PFSK-1 (cell line): ENCODE measurements at regions not wholly inside any gene's neighbourhood (a gene's known extent, or its start where the extent isn't known, plus 50 kb on each side); places are given as distances from the start of the nearest gene placed in this dataset.

ENCODE experiments used
- POLR2AphosphoS5 ChIP-seq: IDR thresholded peaks from 2 replicates; pipeline ENCODE4 v1.6.1; 2012; ENCODE audit warnings: low read depth, mild to moderate bottlenecking, control low read depth, low read length, moderate library complexity
- SIN3A ChIP-seq: IDR thresholded peaks from 2 replicates; pipeline ENCODE4 v1.6.1; 2012; ENCODE audit warnings: mild to moderate bottlenecking, low read length, moderate library complexity, borderline replicate concordance; ENCODE audit not compliant: insufficient read depth
- TAF1 ChIP-seq: IDR thresholded peaks from 2 replicates; pipeline ENCODE4 v1.6.1; 2012; ENCODE audit warnings: low read length, control low read depth, borderline replicate concordance; ENCODE audit not compliant: insufficient read depth
- TF ChIP-seq, protein P1 (sequence below), 2 experiments: IDR thresholded peaks; 2 replicates each; pipeline versions ENCODE4 v1.6.1 to v1.8.0; 2011 to 2012; ENCODE audit warnings: low read depth in 2 of 2, low read length in 2 of 2, control low read depth in 1 of 2, inconsistent platforms in 1 of 2, mild to moderate bottlenecking in 1 of 2, moderate library complexity in 1 of 2; ENCODE audit not compliant: insufficient read depth in 1 of 2

DNA sequence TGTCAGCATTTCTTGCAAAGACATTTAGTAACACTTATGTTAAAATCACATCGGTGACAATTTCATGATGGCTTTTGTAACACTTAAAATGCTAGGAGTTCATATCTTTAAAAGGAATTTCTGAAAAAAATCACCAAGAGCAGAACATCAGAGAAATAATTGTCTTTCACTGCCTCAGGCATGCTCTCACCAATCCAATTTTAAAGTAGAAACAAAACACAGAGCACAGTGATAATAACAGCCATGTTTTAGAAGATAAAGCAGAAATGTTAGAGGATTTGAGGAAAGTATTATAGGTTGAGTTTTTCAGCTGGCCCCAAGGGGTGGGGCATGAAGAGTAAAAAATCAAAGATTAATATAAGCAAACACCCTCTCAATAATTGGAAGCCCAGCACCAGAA lies 1037.6 kb downstream of the DSC3 start:
- TF ChIP-seq POLR2AphosphoS5 (no peak), TAF1 (no peak), SIN3A (no peak)
- TF ChIP-seq, protein P1, sequence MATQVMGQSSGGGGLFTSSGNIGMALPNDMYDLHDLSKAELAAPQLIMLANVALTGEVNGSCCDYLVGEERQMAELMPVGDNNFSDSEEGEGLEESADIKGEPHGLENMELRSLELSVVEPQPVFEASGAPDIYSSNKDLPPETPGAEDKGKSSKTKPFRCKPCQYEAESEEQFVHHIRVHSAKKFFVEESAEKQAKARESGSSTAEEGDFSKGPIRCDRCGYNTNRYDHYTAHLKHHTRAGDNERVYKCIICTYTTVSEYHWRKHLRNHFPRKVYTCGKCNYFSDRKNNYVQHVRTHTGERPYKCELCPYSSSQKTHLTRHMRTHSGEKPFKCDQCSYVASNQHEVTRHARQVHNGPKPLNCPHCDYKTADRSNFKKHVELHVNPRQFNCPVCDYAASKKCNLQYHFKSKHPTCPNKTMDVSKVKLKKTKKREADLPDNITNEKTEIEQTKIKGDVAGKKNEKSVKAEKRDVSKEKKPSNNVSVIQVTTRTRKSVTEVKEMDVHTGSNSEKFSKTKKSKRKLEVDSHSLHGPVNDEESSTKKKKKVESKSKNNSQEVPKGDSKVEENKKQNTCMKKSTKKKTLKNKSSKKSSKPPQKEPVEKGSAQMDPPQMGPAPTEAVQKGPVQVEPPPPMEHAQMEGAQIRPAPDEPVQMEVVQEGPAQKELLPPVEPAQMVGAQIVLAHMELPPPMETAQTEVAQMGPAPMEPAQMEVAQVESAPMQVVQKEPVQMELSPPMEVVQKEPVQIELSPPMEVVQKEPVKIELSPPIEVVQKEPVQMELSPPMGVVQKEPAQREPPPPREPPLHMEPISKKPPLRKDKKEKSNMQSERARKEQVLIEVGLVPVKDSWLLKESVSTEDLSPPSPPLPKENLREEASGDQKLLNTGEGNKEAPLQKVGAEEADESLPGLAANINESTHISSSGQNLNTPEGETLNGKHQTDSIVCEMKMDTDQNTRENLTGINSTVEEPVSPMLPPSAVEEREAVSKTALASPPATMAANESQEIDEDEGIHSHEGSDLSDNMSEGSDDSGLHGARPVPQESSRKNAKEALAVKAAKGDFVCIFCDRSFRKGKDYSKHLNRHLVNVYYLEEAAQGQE (IDR thresholded peaks at IDR 0.05; ENCODE audit: insufficient read depth in 1 of 2, low read depth in 2 of 2, low read length in 2 of 2): no peak
